Epithelial cell of prostate (primary cell): ENCODE measurements at regions not wholly inside any gene's neighbourhood (a gene's known extent, or its start where the extent isn't known, plus 50 kb on each side); places are given as distances from the start of the nearest gene placed in this dataset.

Experiments
- DNase-seq: peaks from one replicate; pipeline ENCODE4 v3.0.0-alpha.2; 2011; ENCODE audit warnings: low read depth, low spot score
- H3K27ac ChIP-seq: fragments of 450-650 bp; 2 replicates; pipeline ENCODE4 v1.5.1; 2017; ENCODE audit warnings: mild to moderate bottlenecking

DNA sequence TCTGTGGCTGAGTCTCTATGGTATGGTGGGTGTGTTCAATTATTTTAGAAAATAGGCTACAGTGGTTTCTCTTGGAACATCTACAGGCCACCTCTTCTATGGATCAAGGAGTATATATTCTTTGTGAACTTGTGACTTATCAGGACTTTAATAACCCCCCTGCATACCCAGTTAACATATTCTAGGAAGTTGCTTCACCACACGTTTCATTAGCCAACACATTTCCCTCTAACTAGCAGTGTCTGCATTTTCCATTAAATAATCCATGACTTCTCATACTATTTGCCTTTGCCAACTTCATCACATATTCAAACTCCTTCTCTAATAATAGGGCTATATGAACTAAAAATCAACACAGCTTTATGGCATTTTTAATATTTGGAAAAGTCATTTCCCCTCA lies 187.6 kb upstream of the ARL4C start:
- H3K27ac ChIP-seq, result no peak overlapping the region
- DNase-seq, result no peak

DNA sequence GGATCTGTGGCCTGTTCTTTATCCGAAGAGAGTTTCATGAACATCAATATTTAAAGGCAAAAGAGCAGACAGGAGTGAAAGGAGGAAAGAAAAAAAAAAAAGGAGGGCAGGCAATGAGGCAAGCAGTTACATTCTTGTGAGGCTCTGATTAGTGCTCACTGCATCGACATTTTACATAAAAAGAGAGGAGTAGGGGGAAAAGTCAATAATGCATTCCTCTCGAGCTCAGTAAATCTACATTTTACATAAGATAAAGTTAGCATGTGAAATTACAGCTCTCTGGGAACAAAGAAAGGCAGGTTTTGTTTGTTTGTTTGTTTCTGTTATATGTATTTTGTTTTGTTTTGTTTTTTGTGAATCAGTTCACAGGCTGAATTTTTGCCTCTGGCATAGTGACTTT lies 187.1 kb upstream of the ARL4C start:
- H3K27ac ChIP-seq, result no peak overlapping the region
- DNase-seq, result no peak

DNA sequence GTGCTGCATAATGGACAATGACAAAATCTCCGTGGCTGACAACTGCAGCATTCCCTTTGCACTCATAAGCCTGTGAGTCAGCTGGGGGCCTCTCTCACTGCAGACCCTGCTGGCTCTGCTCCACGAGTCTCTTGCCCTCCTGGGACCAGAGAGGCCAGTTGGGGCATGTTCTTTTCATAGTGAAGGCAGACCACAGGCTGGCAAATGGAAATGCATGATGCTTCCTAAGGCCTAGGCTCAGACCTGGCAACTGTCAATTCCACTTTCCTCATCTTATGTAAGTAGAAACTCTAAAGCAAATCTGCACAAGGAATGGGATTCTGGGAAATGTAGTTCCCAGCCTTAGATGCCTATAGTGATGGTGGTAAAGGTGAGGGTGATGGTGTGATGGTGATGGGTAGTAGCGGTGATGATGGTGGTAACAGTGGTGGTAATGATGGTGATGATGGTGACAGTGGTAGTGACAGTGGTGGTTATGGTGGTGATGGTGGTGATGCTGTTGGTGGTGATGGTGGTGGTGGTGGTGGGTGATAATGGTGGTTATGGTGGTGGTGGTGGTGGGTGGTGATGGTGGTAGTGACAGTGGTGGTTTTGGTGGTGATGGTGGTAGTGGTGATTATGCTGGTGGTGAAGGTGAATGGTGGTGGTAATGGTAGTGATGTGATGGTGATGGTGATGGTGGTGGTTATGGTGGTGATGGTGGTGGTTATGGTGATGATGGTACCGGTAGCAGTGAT lies 185.8 kb upstream of the ARL4C start:
- peak overlapping the region; percentile 26 for H3K27ac ChIP-seq
- DNase-seq, result no peak

DNA sequence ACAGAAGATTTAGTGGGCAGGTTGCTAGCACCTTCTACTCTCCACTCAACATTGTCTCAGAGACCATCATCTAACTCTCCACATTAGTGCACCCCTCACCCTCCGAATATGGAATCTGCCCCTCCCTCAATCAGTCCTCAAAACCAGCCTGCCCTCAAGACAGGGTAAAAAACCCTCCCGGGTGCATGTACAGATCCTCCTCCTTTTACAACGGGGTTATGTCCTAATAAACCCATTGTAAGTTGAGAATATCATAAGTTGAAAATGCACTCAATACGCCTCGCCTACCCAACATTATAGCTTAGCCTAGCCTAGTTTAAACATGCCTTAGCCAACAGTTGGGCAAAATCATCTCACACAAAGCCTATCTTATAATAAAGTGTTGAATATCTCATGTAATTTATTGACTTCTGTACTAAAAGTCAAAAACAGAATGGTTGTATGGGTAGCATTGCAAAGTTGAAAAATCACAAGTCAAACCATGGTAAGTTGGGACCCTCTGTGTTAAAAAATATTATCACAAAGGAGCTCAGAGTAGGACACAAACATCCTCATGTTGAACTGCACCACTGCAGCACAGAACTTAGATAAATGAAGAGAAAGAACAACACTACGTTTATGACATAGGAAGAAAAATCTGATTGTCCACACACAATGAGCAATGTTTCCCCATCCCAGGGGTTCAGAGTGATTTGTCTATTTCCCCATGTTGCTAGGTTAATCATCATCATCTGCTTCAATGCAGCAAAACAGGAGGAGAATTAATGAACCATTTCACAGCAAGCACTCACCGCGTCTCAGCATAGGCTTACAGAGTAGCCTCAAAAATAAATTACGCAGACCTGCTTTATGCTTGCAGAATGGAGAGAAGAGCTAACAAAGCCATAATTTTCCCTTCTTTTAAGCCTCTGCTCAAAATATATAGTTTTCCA lies 184.1 kb upstream of the ARL4C start:
- no peak for DNase-seq

DNA sequence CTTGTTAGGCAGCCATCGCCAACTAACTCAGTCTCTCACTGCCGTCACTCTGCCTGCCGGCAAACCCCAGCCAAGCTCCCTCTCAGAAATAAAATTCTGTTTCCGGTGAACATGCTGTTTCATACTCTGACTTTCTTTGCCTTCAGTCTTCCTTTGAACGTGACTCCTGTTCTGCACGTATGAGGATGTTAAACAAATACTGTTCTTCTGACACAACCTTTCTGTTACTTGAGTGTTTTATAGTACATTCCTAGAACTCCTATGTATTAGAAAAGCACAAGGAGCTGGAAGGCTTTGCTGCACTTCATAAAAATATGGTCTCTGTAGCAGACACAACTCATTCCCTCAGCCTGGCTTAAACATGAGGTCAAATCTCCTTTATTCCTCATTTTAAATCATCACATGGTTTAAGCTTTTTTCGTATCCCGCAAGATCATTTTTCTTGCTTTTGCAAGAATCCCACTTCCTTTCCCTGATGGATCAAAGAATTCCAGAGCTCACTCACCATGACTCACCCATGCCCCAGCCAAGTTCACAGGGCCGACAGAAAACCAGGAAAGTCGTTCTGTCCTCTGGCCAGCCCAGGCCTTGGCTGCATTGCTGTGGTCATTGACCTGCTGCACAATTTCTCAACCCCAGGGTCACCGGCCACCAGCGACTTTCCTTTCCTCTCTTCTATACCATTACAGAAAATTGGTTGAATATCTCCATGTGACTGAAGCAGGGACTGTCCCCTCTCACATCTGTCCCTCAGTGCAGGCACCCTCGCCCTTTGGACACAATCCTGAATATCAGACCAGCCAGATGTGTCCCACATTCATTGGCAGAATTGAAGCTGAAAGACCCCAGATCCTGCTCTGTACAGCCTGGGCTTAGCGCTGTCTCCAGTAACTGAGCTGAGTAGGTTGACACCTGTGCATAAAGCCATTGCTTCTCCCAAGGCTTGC lies 183.1 kb upstream of the ARL4C start:
- H3K27ac ChIP-seq, result peak overlapping the region; percentile 89
- no peak for DNase-seq

More for the DNA sequence above, 184.1 kb upstream of the ARL4C start:
- H3K27ac ChIP-seq, result peak overlapping the region; percentile 89

DNA sequence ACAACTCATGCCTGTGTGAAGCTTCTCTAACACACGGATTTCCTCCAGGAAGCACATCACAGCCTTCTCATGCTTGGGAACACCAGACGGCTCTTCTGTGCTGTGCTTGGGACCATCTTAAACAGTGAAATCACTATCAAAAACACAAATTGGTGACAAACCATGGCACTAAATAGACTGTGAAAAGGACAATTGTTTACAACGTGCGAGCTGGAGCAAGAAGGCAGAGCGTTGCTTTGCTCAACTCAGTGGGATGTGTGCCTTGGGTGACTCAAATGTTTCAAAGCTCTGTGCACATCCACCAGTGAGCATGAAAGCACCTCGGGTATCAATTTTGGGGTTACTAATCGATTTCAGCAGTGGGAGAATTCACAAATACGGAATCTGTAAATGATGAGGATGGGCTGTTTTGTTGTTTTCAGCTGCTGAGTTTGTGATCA lies 182.4 kb upstream of the ARL4C start:
- peak overlapping the region; percentile 89 for H3K27ac ChIP-seq
- DNase-seq, result no peak

DNA sequence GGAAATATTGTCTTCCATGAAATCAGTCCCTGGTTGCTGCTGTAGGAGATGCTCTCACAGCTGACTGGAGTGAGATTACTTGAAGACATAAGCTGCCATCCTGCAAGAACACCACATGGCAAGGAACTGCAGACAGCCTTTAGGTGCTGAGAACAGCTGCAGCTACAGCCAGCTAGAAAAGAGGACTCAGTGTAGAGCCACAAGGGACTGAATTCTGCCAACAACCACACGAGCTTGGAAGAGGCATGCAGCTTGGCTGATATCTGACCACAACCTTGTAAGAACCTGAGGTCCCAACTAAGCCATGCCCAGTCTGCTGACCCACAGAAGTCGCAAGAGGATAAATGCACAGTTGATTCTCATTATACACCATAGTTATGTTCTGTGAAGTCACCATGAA lies 181.8 kb upstream of the ARL4C start:
- DNase-seq, result no peak
- H3K27ac ChIP-seq, result peak overlapping the region; percentile 89

DNA sequence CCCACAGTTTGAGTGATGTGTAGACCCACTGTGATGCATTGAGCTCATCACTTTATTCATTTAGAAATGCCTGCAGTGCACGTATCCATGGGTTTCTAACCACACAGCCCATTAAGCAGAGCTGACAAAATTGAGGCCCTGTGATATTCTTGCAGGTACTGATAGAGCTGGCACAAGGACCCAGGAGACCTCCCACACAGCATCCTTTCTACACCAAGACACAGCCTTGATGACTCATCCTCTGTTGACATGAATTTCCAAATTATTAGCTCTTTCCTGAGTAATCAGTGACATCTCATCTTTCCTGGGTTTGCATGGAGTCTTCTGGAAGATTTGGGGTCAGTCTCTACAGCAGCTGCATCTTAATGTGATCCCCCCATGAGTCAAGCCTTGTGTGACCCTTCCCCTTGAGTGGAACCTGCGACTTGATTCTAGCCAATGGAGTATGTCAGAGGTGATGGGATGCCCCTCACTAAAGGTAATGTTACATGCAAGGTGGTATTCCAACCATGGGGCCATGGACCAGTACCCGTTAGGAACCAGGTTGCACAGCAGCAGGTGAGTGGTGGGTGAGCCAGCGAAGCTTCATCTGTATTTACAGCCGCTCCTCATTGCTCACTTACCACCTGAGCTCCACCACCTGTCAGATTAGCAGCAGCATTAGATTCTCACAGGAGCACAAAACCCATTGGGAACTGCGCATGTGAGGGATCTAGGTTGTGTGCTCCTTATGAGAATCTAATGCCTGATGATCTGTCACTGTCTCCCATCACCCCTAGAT lies 181.1 kb upstream of the ARL4C start:
- no peak overlapping the region for H3K27ac ChIP-seq
- no peak for DNase-seq

DNA sequence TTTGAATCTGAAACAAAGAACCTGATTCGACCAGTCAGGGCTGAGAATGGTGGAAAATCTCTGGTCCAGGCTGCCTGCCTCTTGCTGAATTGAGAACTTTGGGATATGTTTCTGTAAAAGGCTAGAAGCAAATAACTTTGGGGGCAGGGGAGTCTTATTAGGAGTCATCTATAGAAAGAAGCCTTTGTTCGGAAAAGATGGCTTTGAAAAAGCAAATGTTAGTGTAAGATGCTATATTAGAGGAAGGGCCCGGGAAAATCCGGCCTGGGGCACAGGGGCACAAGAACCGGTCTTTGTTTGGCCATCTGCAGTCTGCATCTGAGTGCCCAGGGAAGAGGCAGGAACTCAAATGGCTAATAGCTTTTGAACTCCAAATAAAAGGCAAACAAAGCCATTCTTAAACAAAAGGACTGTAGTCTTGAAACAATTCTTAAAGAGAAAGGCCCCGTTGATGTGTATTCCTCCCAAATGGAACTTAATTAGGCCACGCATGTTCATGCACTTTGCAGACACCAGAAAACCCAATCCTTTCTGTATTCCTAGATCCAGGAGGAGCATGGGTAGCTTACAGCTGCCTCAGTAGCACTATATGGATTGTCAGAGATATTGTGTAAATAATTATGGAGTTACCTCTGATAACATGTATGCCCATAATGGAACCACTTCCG lies 180.0 kb upstream of the ARL4C start:
- no peak overlapping the region for H3K27ac ChIP-seq

DNA sequence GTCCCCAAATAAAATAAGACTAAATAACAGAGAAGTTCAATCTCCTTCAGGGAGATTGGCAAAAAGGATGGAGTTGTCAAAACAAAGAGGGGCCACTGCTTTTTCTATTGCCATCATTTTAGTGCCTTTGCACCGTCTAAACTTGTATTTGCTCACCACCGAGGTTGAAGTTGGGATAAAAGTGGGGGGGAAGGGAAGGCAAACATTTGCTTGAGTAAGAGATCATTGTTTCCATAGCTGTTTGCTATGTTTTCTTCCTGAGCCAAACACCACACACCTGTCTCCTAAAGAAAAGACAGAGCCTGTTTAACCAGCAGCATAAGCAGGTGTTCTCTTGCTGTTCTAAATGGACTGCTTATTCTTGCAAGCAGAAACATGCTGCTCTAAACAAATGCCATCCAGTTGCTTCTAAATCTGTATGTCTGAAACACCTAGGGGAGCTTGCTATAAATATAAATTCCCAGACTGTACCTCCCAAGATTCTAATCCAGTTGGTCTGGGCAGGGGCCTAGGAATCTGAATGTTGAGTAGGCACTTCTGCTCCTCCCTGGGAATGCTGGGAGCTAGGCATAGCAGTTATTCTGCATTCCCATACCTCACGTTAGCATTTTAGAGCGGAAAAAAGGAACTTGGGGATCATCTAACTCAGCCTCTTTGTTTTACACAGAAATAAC lies 179.4 kb upstream of the ARL4C start:
- no peak overlapping the region for H3K27ac ChIP-seq
- DNase-seq, result no peak

More for the DNA sequence above, 180.0 kb upstream of the ARL4C start:
- no peak for DNase-seq

DNA sequence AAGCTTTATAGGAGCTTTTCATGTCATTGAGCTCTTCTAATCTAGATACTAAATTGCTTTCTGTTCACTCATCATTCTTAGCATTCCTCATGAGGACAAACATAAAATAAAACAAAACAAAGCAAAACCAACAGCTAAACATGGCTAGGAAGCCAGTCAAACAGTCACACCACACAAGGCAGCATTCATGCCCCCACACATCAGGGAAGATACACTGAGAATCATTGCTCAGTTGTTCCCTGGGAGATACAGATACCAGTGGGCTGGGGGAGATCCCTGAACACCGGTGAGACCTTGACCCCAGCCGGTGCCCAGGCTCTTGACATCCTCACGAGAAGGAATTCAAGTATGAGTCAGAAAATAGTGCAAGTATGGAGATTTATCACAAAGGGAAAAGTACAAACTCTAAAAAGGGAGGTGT lies 177.9 kb upstream of the ARL4C start:
- H3K27ac ChIP-seq, result no peak overlapping the region
- no peak for DNase-seq

DNA sequence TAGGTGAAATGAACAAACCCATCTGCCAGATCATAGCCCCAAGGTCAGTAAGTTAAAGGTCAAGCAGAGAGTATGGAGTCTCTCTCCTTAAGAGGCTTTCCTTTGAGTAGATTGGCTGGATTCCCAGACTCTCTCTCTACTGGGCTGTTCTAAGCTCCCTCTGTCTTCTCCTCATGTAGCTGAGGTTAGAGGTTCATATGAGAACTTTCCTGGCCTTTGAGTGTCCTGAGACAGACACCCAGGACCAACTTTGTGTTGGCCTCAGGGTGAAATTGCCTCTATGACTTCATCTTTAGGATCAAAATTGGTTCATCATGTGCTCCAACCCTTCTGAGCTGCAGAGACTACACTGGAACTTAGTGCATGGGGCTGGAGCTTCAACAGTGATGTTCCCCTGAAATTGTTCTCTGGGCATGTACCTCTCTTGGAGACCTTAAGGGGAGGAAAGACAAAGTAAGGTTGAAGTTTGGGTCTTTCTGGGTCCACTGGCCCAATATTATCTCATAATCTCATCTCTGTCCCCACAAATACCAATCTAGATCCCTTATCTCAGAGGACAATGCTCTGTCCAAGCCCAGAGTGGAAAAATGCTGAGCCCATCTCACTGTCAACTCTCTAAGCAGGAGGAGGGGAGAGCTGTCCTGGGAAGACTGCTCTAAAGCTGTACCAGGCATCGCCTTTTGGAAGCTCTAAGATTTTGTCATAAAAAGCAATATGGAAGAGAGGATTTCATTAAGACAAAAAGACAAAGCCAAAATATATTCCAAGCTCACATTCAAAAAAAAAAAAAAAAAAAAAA lies 177.3 kb upstream of the ARL4C start:
- H3K27ac ChIP-seq, result no peak overlapping the region
- DNase-seq, result no peak

DNA sequence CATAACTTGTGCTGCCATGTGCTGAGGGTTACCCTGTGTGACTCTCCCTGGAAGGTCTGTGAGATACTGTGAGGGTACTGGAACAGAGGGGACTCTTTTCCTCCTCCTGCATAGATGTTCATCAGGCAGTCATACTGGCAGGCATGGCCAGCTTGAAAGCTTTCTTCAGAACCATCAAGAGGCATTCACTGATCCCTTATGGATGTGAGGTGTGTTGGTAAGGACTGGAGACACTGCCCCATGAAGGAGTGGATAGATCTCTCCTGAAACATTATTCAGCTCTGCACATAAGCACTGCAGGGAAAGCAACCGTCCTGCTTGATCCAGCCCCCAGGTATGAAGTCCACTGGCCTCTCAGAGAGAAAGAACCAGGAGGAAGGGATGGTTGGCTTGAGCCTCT lies 176.6 kb upstream of the ARL4C start:
- H3K27ac ChIP-seq, result no peak overlapping the region
- DNase-seq, result no peak

DNA sequence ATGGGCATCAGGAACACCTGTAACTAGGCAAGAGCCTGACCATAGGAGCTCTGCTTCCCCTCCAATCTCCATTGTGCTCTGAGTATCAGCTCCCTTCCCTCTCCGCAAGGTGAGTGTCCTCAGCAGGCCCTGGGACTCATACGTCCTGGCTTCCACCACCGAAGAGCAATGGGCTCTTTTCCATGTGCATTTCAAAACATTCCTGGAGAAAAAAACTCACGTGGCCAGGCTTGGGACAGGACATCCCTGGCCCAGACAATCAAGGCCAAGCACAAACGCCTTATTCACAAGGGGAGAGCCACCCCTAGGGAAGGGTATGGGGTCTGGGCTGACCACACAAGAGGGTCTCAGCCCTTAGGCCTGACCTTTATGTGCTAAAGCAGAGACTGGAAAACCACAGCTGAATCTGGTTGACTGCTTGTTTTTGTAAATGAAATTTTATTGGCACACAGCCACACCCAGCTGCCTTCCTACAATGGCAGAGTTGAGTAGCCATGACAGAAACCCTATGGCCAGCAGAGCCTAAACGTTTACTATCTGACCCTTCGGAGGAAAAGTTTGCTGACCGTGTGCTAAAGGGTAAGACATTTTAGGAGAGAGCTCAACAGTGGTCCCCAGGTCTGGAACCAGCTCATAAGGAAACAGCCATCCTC lies 175.7 kb upstream of the ARL4C start:
- no peak overlapping the region for H3K27ac ChIP-seq
- DNase-seq, result no peak

DNA sequence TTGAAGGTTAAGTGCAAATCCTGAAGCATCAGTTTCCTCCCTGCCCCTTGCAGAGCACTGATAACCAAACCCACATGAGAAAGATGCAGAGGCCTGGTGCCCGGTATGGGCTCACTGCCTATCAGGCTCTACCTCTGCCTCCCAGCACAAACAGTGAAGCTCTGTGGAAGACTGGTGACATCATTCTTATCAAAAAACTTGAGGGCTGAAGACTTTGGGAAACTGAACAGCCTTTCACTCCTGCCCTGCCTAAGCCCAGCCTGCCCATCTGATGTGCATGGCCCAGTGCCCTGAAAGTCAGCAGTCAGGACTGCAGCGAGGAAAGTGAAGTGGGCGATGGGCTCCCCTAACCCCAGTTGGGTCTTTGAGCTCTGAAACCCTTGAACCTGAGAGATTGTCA lies 174.8 kb upstream of the ARL4C start:
- no peak for DNase-seq
- H3K27ac ChIP-seq, result no peak overlapping the region

DNA sequence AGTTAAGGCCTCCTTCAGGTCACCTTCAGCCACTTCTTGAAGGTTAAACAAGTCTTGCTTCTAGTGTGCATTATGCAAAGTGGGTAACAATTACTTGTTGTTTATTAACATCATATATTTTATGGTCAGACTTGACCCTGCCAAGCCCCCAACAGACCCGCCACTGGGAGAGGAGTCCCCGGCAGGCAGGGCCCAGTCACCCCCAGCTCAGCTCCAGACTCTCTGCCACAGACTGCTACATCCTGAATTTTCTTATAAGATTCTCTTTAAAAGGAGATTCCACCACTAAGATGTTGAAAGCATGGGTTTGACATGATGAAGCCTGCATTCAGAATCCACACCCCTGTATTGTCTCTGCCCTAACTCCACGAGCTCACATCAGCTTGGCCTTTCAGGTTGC lies 174.3 kb upstream of the ARL4C start:
- no peak overlapping the region for H3K27ac ChIP-seq
- DNase-seq, result no peak

DNA sequence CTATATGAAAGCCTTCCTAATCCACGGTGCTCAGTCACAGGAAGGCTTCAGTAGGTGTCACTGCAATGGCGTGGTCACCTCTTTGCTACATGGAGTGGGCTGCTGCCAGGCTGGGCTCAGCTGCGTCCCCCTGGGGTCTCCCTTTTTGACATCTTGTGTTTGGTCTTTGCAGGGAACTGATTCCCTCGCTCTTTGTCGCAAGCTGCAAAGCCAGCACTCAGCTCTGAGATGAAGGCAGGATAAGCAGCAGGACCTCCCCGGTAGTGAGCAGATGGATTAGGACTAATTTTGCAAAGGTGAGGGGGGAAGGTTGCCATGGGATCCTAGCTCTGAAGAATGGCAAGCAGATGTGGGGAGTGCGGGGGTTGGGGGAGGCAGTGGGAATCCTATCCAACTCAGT lies 173.9 kb upstream of the ARL4C start:
- no peak for DNase-seq
- H3K27ac ChIP-seq, result no peak overlapping the region
